Hematopoietic multipotent progenitor cell treated with erythropoietin and hydrocortisone succinate and interleukin-3 and kit ligand, for 4 days (in vitro differentiated cells): ENCODE measurements at regions not wholly inside any gene's neighbourhood (a gene's known extent, or its start where the extent isn't known, plus 50 kb on each side); places are given as distances from the start of the nearest gene placed in this dataset.

Experiments used
- DNase-seq: peaks from one replicate; pipeline ENCODE4 v3.0.0-alpha.2; 2015

GRCh38 chr20:8935878-8936277 is 133.0 kb upstream of the PLCB4 start:
- DNase-seq: no peak

DNA sequence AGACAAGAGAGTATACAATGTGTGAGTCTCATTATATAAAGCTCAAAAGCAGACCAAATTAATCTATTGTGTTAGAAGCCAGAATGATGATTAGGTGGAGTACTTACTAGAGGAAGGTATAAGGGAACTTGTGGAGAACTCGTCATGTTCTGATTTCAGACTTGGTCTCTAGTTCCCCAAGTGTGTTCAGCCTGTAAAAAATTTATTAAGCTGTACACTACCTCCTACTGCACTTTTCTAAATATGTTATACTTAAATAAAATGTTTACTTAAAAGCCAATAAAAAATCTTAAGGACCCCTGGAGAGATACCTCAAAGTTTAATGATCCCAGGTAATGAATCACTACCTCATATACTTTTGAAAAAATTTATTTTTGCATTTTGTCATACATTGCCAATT is 130.4 kb upstream of the PLCB4 start:
- no peak for DNase-seq

- no peak for DNase-seq
These were observed 128.6 kb upstream of the PLCB4 start for GRCh38 chr20:8940326-8940725.

- DNase-seq: peak; percentile 14
These were observed 125.3 kb upstream of the PLCB4 start for GRCh38 chr20:8943631-8944030.

GRCh38 chr20:8946036-8946940 is 122.6 kb upstream of the PLCB4 start:
- DNase-seq: no peak

GRCh38 chr20:8948442-8949020 is 120.4 kb upstream of the PLCB4 start:
- DNase-seq: no peak

DNA sequence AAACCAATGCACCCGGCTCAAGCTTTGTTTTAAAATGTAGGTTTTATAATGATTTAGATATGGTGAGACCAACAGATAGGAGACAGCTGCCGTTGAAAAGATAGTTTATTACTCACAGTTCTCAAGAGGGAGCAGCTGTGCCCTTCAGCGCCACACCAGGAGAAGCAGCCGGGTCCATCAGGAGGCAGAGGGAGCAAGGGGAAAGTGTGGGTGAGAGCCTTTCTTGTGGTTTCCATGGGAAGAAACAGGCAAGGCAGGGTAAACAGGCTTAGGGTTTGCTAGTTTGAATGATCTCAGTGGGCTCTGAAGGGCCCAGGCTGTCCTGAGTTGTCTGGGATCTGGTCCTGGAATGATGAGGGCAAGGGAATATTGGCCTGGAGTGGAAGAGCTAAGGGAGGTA is 117.7 kb upstream of the PLCB4 start:
- no peak for DNase-seq

- no peak for DNase-seq
These were observed 116.2 kb upstream of the PLCB4 start for GRCh38 chr20:8952721-8953120.

DNA sequence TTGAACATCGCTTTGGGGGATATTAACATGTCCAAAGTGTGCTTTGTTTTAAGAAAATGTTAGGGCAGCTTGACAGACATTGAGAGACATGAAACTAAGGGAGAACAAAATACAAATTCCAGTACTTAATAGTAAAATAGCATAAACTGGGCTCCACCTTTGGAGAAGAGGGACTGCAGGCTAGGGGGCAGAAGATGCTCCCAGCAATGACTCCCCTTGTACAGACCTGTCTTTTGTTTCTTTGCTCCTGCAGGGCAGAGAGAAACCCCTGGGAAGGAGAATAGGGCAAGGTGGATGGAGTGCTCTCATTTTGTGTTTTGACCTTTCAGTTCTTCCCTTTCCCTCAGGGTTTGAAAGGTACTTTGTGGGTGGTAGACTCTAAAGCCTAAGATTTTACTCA is 115.6 kb upstream of the PLCB4 start:
- no peak for DNase-seq

DNA sequence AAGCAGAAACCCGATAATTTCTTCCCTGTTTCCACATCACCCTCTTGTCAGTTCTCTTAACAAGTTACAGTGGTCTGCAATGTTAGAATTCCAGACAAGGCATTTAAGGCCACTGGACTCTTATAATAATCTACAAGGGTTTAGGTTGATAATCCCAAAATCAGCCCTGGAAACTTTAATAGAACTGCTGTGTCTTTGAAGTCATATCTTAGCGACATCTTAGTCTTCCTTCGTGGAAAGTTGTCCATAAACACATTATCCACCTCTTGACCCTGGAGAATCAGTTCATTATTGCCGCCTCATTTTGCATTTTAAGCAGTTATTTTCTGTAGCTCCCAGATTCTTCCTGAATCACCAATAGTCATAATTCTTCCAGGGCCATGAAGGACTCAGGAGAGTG is 108.6 kb upstream of the PLCB4 start:
- no peak for DNase-seq

DNA sequence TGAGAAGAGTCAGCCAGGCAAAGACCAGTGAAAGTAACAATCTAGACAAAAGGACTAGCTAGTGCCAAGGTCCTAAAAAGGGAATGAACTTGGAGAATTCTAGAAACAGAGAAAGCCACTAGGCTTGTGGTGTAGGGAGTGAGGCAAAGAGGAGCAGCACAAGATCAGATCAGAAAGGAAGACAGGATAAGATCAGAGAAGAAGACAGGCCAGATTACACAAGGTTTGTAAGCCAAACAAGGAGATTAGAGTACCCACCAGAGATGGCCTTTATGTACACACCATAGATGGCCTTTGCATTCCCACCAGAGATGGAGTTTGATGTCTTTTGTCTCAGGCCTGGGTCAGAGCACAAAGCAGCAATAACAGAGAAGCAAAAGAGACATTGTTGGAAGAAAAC is 105.6 kb upstream of the PLCB4 start:
- peak; percentile 30 for DNase-seq

DNA sequence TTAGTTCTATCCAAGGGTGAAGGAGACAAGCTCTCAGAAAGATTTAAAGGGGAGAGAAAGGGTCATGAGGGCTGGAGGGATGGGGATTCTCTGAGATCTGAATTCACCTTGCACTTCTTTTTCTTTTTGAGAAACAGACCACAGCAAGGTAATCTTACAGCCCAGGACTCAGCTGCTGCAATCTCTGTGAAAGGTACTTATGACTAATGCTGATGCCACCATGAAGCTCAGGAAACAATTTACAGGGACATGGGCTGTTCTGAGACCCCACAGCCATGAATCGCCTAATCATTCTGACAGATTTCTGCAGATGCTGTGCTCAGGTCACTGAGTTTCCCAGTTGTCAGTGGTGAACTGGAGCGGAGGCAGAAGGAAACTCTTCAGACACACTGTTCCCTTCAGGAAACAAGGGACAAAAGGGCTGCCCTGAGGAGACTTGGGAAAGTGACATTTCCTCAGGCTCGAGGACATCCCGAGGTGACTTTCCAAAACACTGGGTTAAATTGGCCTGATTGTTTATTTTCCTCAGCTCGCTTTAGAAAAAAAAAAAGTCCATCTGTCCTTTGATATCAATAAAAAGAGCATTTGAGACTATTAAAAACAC is 103.8 kb upstream of the PLCB4 start:
- no peak for DNase-seq

- DNase-seq: peak; percentile 7
These were observed 101.1 kb upstream of the PLCB4 start for GRCh38 chr20:8967641-8968245.

DNA sequence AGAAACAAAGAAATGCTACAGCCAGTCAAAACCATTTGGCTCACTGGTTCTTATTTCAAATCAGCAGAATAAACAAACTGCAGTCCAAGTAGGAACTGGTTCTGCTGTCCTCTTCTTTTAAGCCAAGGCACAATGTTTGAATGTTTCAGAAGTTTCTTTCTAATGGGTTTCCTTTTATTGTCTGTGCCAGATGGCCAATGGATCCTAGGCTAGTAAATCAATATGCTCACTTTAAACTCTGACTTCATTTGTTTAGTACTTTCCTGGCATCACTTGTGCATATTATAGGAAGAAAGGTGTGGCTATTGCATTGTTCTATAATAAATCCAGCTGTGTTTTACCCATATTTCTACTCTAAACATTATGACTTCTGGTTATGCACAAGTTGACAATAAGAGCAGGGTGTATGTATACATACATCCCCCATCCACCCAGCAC is 99.7 kb upstream of the PLCB4 start:
- DNase-seq: no peak

GRCh38 chr20:8971669-8972316 is 97.1 kb upstream of the PLCB4 start:
- DNase-seq: peak; percentile 79

DNA sequence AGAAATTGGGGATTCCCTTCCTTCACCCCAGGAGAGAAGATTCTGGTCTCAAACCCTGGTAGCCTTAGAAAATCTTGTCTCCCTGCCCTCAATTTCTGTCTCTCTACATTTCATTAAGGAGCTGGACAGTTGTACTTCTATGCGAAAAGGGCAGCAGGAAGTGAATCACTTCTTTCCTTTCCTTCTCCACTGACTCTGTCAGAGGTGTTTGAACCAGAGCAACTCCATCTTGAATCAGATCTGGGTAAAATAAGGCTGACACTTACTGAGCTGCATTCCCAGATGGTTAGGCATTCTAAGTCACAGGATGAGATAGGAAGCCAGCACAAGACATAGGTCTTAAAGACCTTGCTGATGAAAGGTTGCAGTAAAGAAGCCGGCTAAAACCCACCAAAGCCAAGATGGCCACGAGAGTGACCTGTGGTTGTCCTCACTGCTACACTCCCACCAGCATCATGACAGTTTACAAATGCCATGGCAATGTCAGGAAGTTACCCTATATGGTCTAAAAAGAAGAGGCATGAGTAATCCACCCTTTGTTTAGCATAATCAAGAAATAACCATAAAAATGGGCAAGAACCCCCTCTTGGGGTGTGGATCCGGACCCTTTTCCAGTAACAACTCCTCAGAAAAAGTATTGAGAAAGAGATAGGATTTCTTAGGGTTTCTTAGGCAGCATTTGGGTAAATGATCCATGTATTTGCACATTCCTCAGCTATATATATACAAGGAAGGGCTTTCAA is 95.8 kb upstream of the PLCB4 start:
- no peak for DNase-seq

DNA sequence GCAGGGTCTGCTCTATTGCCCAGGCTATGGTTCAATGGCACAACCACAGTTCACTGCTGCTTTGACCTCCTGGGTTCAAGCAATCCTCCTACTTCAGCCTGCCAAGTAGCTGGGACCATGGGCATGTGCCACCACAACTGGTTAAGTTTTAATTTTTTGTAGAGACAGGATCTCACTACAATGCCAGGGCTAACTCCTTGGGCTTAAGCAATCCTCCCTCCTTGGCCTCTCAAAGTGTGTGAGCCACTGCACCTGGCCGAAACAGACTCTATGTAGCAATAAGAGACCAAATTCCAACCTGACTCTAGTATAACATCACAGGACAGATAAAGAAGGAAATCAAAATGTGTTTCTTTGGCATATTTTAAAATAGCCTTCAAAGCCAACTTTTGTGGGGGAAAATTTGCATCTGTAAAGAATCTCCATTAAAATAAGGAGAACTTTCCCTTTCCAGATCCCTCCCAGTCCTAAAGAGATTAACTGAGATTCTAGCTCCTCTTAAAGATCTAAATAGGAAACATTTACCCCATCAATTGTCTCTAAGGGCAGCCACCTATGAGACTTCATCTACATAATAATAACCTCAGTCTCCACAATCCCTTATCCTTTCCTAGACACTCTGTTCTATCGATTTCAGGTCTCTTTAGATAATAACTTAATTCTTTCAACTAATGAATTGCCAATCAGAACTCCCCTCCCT is 94.7 kb upstream of the PLCB4 start:
- no peak for DNase-seq

DNA sequence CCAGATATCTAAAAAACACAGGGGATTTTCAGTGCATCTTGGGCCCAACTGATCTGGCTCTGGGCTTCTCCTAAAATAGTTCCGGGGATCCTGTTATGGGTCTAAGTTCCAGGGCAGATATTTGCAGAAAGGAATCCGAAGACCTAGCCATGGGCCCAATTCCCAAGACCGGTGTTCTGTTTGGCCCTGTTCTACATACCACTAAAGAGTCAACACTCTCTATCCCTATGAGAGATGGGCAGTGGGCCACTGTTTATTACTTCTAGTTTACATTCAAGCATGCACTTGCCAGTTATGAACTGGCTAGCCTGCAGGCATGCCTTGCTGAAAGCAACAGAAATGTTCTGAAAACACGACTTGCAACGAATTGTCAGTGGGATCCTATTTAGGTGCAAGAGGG is 87.4 kb upstream of the PLCB4 start:
- no peak for DNase-seq

DNA sequence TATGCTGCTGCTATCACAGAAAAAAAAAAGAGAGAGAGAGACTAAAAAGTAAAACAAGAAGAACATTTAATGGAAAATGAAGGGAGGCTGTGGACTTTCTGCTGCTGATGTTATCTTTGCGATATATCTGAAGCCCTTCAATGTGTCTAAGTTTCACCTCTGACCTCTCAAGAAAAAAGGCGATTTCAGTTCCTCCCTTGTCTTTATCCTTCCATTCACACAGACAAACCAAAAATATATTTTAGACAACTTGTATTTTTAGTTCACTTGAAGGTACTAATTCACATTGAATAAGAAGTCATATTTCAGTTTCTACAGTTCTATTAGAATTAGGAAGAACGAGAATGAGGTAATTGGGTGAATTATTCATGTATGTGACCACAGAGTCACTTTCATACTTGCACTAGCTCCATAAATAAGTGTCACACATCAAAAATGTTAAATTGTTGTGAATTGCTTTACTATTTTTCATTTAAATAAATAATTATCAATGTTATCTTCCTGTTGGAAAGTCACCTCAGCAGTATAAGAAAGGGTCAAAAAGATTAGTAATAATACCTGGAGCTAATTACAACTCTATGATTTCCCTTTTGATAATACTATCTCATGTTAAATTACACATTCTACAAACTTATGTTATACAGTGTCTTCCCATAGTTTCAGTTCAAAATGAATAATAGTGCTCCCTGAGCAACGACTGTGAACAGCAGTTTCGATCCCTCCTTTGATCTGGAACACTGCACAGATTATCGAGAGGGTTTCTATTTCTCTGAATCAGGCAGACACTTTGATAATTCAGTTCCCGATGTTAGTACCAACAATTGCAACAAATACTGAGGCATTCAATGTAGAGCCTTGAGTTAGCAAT is 85.2 kb upstream of the PLCB4 start:
- DNase-seq: no peak

GRCh38 chr20:8986631-8987030 is 82.3 kb upstream of the PLCB4 start:
- no peak for DNase-seq

GRCh38 chr20:8990770-8991169 is 78.1 kb upstream of the PLCB4 start:
- no peak for DNase-seq
